ENCODE measurements at regions not wholly inside any gene's neighbourhood (a gene's known extent, or its start where the extent isn't known, plus 50 kb on each side); places are given as distances from the start of the nearest gene placed in this dataset.

GRCh38 chr2:51720826-51721225, 688.9 kb upstream of the NRXN1 start:
- no peak for DNase-seq
- Mint-ChIP-seq H3K4me1 (ENCODE audit: low read depth) (no peaks in the 10 kb centered on the region), H3K27ac (no peak overlapping the region), H3K9me3 (peaks cover 14% of the 10 kb centered on the region), H3K4me3 (no peak overlapping the region), H3K36me3 (ENCODE audit: low read depth) (no peaks in the 10 kb centered on the region), H3K27me3 (no peaks in the 10 kb centered on the region)

GRCh38 chr2:51718881-51719280, 686.9 kb upstream of the NRXN1 start:
- DNase-seq: no peak
- H3K27me3 Mint-ChIP-seq: no peaks in the 10 kb centered on the region
- no peak overlapping the region for H3K4me3 Mint-ChIP-seq
- no peak overlapping the region for H3K27ac Mint-ChIP-seq
- no peaks in the 10 kb centered on the region for H3K4me1 Mint-ChIP-seq (ENCODE audit: low read depth)
- peaks cover 20% of the 10 kb centered on the region for H3K9me3 Mint-ChIP-seq
- H3K36me3 Mint-ChIP-seq (ENCODE audit: low read depth): no peaks in the 10 kb centered on the region

DNA sequence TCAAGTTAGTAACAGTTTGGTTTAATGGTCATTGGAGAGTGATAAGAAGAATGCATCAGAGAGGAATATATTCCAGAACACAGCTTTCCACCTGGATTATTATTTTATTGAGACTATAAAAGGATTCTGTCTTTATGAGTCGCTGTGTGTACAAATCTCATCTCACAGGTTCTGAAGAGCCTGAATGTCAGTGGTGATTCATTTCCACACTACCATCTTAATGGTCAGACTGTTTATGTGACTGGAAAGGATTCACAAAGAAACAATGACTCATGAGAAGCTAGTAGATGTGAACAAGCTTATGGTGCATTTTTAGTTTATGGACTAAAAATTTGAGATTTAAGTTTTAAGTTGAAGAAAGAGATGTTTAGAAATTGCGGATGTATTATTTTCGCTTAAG, 685.4 kb upstream of the NRXN1 start:
- no peaks in the 10 kb centered on the region for H3K27me3 Mint-ChIP-seq

DNA sequence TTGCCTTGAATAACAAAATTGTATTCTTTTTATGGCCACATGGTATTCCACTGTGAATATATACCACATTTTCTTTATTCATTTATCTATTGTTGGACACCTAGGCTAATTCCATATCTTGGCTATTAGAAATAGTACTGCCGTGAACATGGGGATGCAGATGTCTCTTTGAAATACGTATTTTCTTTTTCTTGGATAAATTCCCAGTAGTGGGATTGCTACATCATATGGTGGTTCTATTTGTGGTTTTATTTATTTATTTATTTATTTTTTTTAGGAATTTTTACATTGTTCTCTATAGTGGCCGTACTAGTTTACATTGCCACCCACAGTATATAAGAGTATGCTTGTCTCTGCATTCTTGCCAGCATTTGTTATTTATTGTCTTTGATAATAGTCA, 679.8 kb upstream of the NRXN1 start:
- Mint-ChIP-seq H3K9me3 (peaks cover 19% of the 10 kb centered on the region), H3K4me1 (ENCODE audit: low read depth) (no peaks in the 10 kb centered on the region), H3K27ac (no peak overlapping the region), H3K4me3 (no peak overlapping the region), H3K27me3 (no peaks in the 10 kb centered on the region), H3K36me3 (ENCODE audit: low read depth) (no peaks in the 10 kb centered on the region)
- no peak for DNase-seq

More for the DNA sequence above, 685.4 kb upstream of the NRXN1 start:
- Mint-ChIP-seq H3K36me3 (ENCODE audit: low read depth) (no peaks in the 10 kb centered on the region), H3K9me3 (peaks cover 15% of the 10 kb centered on the region), H3K4me3 (no peak overlapping the region), H3K4me1 (ENCODE audit: low read depth) (no peaks in the 10 kb centered on the region), H3K27ac (no peak overlapping the region)
- no peak for DNase-seq

DNA sequence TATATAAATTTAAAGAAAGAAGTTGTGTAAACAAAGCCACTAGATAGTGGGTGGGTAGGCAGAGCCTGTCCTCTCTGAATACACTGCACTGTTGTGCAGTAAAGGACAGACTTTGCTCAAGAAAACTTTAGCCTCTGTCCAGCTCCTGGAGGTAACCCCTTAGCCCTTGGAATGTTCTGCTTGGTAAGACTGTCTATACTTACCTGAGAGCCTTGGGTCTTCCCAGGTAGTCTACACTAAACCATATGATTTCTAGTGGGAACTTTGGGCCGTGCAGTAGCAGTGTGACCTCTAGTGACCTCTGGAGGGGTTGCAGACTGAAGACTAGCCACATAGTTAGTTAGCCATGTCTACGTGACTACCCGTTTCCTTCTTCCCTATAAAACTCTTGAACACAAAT, 678.3 kb upstream of the NRXN1 start:
- Mint-ChIP-seq H3K9me3 (peaks cover 13% of the 10 kb centered on the region), H3K27ac (no peak overlapping the region), H3K4me3 (no peak overlapping the region), H3K4me1 (ENCODE audit: low read depth) (no peaks in the 10 kb centered on the region), H3K36me3 (ENCODE audit: low read depth) (no peaks in the 10 kb centered on the region), H3K27me3 (no peaks in the 10 kb centered on the region)
- DNase-seq: no peak

- Mint-ChIP-seq H3K36me3 (ENCODE audit: low read depth) (no peaks in the 10 kb centered on the region), H3K4me1 (ENCODE audit: low read depth) (no peaks in the 10 kb centered on the region), H3K27me3 (no peaks in the 10 kb centered on the region), H3K9me3 (peaks cover 11% of the 10 kb centered on the region), H3K27ac (no peak overlapping the region), H3K4me3 (no peak overlapping the region)
- no peak for DNase-seq
Observed at GRCh38 chr2:51707625-51708024, 675.7 kb upstream of the NRXN1 start.

DNA sequence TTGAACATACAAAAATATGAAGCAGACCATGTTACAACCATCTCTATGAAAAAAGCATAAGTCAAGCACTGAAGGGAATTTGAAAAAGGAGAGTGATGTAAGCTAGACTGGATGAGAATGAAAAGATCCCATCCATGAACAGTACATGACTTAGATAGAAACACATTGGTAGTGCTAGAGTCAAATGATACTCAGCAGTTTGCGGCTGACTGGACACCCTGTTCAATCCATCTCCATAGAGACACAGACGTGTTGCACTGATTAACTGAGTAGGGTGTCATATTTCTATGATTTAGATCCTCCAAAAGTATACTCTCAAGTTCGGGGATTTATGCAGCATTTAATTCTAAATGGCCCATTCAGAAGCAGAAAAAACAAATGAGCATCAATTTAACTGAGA, 674.3 kb upstream of the NRXN1 start:
- peaks cover 3% of the 10 kb centered on the region for H3K9me3 Mint-ChIP-seq
- no peaks in the 10 kb centered on the region for H3K4me1 Mint-ChIP-seq (ENCODE audit: low read depth)
- H3K36me3 Mint-ChIP-seq (ENCODE audit: low read depth): no peaks in the 10 kb centered on the region
- DNase-seq: no peak
- H3K27ac Mint-ChIP-seq: no peak overlapping the region
- no peak overlapping the region for H3K4me3 Mint-ChIP-seq
- H3K27me3 Mint-ChIP-seq: no peaks in the 10 kb centered on the region

DNA sequence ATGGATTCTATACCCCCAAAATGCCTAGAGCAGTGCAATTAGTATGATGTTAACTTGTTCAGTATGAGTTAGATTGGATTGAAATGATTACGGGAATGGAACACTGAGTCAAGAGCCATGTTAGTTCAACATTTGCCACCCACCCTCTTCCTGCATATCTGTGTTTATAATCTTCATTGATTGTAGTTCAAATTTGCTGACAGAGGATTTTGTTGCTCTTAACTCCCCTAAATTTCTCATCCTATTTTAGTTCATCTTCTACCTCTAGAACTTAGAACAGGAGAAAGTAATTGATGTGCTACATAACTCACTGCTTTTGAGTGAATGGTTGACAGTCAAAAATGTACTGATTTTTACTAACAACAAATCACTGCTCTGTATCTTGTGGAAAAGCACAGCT, 673.5 kb upstream of the NRXN1 start:
- peaks cover 1% of the 10 kb centered on the region for H3K9me3 Mint-ChIP-seq
- H3K27ac Mint-ChIP-seq: no peak overlapping the region
- no peaks in the 10 kb centered on the region for H3K4me1 Mint-ChIP-seq (ENCODE audit: low read depth)
- H3K4me3 Mint-ChIP-seq: no peak overlapping the region
- H3K36me3 Mint-ChIP-seq (ENCODE audit: low read depth): no peaks in the 10 kb centered on the region
- no peaks in the 10 kb centered on the region for H3K27me3 Mint-ChIP-seq
- DNase-seq: no peak

GRCh38 chr2:51698021-51698420, 666.1 kb upstream of the NRXN1 start:
- no peaks in the 10 kb centered on the region for H3K4me1 Mint-ChIP-seq (ENCODE audit: low read depth)
- DNase-seq: no peak
- no peak overlapping the region for H3K4me3 Mint-ChIP-seq
- H3K36me3 Mint-ChIP-seq (ENCODE audit: low read depth): no peaks in the 10 kb centered on the region
- no peak overlapping the region for H3K27ac Mint-ChIP-seq
- peaks cover 3% of the 10 kb centered on the region for H3K9me3 Mint-ChIP-seq
- no peaks in the 10 kb centered on the region for H3K27me3 Mint-ChIP-seq

DNA sequence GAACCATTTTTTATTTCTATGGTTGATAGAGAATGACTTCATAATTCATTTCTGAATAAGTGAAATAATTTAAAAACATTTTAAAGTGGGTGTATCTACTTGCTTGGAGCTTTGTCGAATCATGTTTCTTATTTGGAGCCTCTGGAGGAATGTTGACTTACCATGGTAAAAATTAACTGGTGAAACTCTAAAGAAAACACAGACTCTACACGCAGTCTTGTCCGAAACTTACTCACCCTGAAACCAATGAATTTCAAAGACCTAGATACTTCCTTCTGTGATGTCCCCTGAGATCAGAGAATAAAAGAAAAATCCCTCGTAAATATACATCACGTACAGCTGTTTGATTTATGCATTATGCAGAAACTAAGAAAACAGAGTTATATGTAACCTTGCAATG, 665.2 kb upstream of the NRXN1 start:
- Mint-ChIP-seq H3K27ac (no peak overlapping the region), H3K9me3 (peaks cover 3% of the 10 kb centered on the region), H3K36me3 (ENCODE audit: low read depth) (no peaks in the 10 kb centered on the region), H3K4me3 (no peak overlapping the region), H3K4me1 (ENCODE audit: low read depth) (no peaks in the 10 kb centered on the region), H3K27me3 (no peaks in the 10 kb centered on the region)
- no peak for DNase-seq

DNA sequence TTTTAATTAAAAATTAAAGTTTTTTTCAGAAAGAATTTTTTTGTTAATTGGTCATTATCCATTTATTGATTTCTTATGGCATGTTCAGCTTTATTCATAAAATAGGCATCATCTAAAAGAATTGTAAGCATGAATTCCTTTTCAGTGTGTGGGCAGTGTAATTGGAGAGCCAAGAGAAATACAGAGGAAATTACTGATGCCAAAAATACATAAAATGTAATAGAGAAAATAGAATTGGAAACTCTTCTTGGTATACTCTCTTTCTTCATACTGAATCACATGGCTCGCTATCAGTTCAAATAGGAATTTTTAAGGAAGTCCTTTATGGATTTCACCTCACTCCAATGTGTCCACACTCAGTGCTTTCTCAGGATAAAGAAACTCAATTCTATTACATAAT, 663.6 kb upstream of the NRXN1 start:
- Mint-ChIP-seq H3K27me3 (no peaks in the 10 kb centered on the region), H3K36me3 (ENCODE audit: low read depth) (no peaks in the 10 kb centered on the region), H3K9me3 (peaks cover 3% of the 10 kb centered on the region), H3K27ac (no peak overlapping the region), H3K4me3 (no peak overlapping the region), H3K4me1 (ENCODE audit: low read depth) (no peaks in the 10 kb centered on the region)
- no peak for DNase-seq

GRCh38 chr2:51693640-51694039, 661.7 kb upstream of the NRXN1 start:
- no peaks in the 10 kb centered on the region for H3K4me1 Mint-ChIP-seq (ENCODE audit: low read depth)
- H3K27ac Mint-ChIP-seq: no peak overlapping the region
- no peak overlapping the region for H3K4me3 Mint-ChIP-seq
- no peak for DNase-seq
- H3K36me3 Mint-ChIP-seq (ENCODE audit: low read depth): no peaks in the 10 kb centered on the region
- no peaks in the 10 kb centered on the region for H3K27me3 Mint-ChIP-seq
- H3K9me3 Mint-ChIP-seq: peaks cover 3% of the 10 kb centered on the region

DNA sequence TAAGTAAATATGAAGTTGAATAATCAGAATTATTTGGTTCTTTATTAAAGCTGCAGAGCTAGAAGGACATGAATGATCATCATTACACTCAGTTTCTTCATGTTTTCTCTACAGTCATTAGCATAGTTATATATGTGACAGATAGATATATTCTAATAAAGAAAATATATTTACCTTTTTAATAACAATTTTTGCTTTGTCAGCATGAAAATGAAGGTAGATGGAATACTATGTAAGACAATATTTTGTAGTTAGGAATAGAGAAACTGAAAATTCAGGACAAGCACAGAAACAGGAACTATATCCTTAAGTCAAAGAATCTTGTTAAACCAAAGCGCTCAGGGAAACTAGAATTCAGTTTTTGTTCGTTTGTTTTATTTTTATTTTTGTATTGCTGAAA, 649.9 kb upstream of the NRXN1 start:
- no peak overlapping the region for H3K27ac Mint-ChIP-seq
- H3K9me3 Mint-ChIP-seq: peaks cover 23% of the 10 kb centered on the region
- H3K4me1 Mint-ChIP-seq (ENCODE audit: low read depth): no peaks in the 10 kb centered on the region
- no peak for DNase-seq
- H3K36me3 Mint-ChIP-seq (ENCODE audit: low read depth): no peaks in the 10 kb centered on the region
- no peak overlapping the region for H3K4me3 Mint-ChIP-seq
- H3K27me3 Mint-ChIP-seq: no peaks in the 10 kb centered on the region

DNA sequence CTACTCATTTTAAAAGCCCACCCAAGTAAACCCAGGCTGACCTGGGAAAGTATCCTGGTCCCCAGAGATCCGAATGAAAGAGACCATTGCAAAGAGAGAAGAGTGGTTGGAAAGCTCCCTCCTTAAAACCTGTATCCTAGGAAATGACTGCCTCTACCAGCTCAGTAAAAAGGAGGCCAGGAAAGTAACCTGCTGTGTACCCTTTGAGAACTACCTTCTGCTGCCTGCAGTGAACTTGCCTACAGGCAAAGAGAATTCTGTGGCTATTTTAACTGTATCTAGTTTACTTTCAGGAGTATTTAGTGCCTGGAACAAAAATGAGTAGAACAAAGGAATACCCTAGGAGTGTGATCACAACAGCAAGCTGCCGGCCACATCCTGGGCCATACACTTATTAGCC, 641.7 kb upstream of the NRXN1 start:
- H3K9me3 Mint-ChIP-seq: no peaks in the 10 kb centered on the region
- no peak for DNase-seq
- H3K4me3 Mint-ChIP-seq: no peak overlapping the region
- no peak overlapping the region for H3K27ac Mint-ChIP-seq
- no peaks in the 10 kb centered on the region for H3K4me1 Mint-ChIP-seq (ENCODE audit: low read depth)
- no peaks in the 10 kb centered on the region for H3K27me3 Mint-ChIP-seq
- no peaks in the 10 kb centered on the region for H3K36me3 Mint-ChIP-seq (ENCODE audit: low read depth)

DNA sequence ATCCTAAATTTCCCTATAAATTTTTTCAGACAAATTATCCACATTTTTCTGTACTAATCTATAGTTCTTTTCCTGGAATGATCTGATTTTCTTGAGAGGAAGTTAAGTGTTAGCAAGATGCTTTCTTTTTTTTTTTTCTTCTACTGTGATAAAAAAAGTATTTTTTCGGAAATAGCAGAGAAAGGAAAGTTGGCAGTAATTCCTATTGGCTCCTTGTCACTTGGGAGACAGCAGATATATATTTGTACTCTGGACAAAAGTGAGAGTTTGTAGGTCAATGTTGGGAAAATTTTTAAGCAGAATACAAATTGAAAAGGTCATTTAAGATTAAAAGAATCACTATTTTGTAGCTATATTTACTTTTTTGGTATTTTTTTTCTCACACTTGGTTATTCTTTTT, 635.7 kb upstream of the NRXN1 start:
- Mint-ChIP-seq H3K36me3 (ENCODE audit: low read depth) (no peaks in the 10 kb centered on the region), H3K27me3 (no peaks in the 10 kb centered on the region), H3K4me1 (ENCODE audit: low read depth) (no peaks in the 10 kb centered on the region), H3K27ac (no peak overlapping the region), H3K9me3 (no peaks in the 10 kb centered on the region), H3K4me3 (no peak overlapping the region)
- DNase-seq: no peak

GRCh38 chr2:51662187-51662586, 630.3 kb upstream of the NRXN1 start:
- no peak for DNase-seq
- no peak overlapping the region for H3K27ac Mint-ChIP-seq
- no peaks in the 10 kb centered on the region for H3K4me1 Mint-ChIP-seq (ENCODE audit: low read depth)
- peaks cover 12% of the 10 kb centered on the region for H3K9me3 Mint-ChIP-seq
- no peak overlapping the region for H3K4me3 Mint-ChIP-seq
- no peaks in the 10 kb centered on the region for H3K27me3 Mint-ChIP-seq
- no peaks in the 10 kb centered on the region for H3K36me3 Mint-ChIP-seq (ENCODE audit: low read depth)
